DMS53 treated with DMSO at 0.1 percent for 48 hours (cell line): ENCODE measurements at regions not wholly inside any gene's neighbourhood (a gene's known extent, or its start where the extent isn't known, plus 50 kb on each side); places are given as distances from the start of the nearest gene placed in this dataset.

Source experiments
- DNase-seq: peaks from one replicate; lab custom pipeline; 2025; ENCODE audit not compliant: unreplicated experiment; lab: John Stamatoyannopoulos, UW

DNA sequence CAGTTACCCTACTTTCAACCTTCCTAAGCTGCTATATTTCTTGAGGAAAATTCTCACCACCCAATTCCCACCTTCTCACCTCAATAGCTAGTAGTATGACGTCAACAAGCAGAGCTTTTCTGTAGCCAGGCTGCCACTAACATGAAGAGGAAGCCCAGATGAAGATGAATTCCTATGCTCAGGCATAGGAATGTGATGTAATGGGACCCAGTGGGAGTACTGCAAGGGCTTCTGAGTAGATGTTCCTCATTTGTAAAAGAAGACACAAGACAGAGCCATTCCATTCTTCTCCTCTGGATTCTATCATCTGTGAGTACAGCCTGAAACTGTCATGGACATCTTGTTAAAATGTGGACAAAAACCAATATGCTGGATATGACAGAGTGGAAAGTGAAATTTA is 81.6 kb upstream of the KLF3 start:
- DNase-seq, result no peak

DNA sequence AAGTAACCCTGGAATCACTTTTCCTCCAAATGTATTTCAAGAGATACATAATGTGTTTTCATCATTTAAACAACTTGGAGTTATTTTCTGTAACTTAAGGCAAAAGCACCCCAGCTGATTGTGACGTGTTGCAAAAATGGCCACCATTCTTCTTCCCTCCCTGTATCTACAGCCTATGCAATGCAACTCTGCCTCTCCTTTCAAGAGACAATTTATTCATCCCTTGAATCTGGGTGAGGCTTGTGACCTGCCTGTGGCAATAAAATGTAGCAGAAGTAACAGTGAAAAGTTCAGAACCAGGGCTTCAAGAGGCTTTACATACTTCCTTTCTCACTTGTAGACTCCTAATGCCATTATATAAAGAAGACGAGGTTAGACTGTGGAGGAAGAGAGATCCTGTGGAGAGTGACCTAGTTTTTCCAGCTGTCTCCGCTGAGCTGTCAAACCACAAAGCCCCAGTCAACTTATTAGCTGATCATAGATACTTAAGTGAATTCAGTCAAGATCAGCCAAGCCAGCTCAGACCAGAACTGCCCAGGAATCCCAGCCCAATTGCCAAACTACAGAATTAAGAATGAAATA is 81.0 kb upstream of the KLF3 start:
- no peak for DNase-seq

DNA sequence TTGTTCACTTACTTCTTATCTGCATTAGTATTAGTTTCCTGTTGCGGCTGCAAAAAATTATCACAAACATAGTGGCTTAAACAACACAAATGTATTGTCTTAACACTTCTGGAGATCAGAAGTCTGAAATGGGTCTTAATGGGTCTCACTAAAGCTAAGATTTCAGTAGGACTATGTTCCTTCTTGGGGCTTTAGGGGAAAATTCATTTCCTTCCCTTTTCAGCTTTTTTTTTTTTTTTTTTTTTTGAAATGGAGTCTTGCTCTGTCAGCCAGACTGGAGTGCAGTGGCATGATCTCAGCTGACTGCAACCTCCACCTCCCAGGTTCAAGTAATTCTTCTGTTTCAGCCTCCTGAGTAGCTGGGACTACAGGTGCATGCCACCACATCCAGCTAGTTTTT is 78.1 kb upstream of the KLF3 start:
- DNase-seq, result no peak

DNA sequence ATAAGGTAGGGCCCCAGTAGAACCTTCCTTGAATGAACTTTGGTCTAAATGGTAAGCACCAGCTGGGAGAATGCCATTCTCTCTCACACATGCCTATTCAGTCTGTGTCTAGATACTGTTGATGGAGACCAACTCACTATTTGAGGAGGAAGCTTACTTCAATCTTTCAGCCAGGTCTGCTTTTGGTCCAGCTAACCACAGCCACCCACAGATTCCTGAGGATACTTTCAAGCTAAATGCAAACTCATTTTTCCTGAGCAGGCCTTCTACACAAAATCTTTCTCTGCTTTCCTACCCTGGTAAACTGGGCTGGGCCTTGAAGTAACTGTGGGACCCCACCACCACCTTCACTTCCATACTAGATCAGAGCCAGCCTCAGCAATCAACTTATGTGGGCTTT is 76.9 kb upstream of the KLF3 start:
- no peak for DNase-seq

DNA sequence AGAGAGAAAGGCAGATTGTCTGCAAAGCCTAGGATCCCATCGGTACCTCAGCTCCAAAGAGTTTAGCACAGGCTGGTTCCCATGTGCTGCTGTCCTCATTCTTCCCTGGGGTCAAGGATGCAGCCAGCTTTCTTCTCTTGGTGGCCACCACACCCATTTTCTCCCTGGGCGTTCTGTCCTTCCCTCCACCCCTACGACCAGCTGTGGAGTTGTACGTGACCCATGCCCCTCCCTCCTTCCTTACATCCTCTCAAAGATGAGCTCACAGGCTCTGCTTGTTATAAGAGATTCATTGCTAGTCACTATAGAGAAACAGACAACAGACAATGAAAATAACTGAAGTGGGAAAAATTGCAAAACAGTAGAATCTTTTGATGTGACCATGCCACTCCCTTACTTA is 74.0 kb upstream of the KLF3 start:
- no peak for DNase-seq

DNA sequence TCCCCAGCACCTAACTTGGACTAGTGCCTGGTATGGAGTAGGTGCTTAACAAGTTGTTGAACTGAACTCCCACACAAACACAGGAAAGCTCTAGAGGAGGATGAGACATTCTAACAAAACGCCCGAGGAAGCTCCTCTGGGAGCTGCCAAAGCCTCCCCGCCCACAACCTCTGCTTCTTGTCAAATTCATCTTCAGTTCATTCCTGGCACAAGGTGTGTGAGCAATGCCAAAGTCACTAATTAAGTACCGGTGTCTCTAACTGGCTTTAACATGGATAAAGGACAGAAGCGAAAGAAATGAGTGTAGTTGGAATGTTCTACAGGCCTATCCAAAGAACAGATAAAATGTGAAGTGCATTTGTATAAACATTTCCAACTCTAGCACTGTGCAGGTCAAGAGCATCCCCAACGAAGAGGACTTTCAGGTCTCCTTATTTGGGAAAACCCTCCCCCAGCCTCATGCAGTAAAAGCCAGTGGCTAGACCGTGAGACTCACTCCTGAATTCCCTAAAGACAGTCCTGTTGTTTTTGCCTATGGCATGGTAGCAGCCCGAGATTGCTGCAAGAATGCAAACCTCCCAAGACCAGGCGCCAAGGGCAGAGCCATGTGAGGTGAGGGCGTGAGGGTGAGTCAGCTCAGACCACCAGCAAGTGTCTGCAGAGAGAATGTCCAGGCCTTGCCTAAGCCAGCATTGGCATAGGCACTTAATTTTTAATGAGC is 72.2 kb upstream of the KLF3 start:
- no peak for DNase-seq

DNA sequence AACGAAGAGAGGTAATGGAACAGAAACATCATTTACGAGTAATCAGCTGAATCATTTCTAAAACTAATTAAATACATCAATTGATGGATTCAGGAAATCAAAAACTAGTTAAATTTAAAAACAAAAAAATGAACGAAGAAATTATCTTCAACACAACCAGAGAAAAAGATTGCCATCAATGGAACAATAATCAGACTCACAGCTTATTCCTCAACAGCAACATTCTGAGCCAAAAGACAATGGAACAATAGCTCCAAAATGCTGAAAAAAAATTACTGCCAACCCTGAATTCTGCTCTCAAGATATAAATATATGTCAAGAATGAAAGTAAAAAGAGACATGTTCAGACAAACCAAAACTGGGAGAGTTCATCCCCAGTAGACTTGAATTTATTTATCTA is 65.5 kb upstream of the KLF3 start:
- DNase-seq, result no peak

DNA sequence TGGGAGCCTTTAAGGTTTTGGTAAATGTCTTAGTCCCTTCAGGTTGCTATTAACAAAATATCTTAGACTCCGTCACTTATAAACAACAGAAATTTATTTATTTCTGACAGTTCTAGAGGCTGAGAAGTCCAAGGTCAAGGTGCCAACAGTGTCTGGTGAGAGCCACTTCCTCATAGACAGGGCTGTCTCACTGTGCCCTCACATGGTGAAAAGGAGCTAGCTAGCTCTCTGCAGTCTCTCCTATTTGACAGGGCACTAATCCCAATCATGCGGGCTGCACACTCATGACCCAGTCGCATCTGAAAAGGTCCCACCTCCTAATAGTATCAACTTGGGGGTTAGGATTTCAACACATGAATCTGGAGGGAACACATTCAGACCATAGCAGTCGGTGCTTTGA is 63.4 kb upstream of the KLF3 start:
- DNase-seq, result peak; percentile 71

DNA sequence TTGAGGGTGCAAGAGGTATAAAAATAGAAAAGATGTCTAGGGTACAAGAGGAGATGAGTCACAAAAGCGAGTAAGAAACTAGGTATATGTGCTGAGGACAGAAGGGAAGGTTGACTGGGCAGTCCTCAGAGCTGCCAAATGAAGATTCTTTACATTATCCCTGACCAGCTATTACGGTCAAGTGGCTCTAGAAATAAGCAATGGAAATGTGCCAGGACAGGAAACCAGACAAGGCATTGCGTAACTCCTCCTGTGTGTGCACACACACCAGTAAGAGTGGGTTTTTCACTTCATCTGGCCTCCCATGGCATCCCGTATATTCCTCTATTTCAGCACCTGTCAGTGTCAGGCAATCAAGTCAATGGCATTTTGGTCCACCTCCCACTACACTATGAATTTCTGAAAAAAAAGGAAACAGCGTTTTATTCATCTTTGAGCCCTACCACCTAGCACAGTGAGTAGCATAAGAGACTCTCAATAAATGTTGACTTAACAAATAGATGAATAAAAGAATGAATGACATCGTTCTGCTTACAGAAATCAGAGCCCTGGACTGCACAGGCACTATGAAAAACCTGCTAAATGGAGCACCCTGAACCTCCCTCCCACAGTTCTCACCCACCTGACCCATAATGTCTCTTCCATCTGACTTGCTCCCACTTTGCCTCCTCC is 62.6 kb upstream of the KLF3 start:
- peak; percentile 100 for DNase-seq

DNA sequence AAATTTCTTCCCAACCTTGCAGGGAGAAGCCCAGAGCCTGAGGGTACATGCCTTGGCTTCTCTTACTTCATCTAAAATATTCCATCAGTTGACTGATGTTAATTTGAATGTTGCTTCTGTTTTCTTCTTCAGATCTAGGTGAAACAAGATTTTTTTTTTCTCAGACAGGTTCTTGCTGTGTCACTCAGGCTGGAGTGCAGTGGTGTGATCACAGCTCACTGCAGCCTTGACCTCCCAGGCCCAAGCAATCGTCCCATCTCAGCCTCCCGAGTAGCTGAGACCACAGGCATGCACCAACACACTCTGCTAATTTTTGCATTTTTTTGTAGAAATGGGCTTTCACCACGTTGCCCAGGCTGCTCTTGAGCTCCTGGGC is 62.1 kb upstream of the KLF3 start:
- peak; percentile 60 for DNase-seq

DNA sequence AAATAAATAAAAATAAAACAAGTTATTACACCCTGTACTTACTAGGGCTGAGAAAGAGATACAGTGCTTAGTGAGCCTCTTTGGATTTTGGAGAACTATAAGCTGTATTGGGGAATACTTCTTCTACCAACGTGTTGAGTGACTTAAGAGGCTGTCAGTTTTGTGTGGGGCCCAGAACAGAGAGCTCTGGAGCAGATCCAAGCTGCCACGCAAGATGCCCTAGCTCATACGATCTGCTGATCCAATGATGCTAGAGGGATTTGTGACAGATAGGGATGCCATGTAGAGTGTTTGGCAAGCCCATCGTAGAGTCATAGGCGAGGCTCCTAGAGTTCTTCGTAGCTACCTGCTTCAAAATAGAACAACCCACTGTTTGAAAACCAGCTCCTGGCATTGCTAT is 60.3 kb upstream of the KLF3 start:
- DNase-seq, result no peak

DNA sequence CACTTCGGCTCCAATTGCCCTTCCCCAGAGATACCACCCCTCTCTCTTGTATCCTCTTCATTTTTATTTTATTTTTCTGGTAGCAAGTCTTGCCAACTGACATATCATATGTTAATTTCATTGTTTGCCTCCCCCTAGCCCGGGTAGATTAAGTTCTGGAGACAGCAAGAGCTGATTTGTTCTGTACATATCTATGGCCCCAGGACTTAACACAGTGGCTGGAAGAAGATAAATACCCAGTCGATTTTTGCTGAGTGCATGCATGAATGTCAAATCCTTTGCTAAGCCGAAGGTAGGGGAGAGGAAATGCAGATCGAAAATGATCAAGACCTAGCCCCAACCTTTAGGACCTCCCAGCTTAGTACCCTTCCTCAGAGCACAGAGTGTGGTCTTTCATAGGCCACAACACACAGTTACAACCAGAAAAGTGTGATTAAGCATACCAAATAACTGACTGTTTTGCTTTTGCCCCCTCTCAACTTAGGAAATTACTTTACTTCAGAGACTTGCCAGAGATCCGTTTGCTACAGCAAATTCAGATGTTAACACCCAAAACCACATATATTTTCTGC is 58.7 kb upstream of the KLF3 start:
- DNase-seq, result no peak

DNA sequence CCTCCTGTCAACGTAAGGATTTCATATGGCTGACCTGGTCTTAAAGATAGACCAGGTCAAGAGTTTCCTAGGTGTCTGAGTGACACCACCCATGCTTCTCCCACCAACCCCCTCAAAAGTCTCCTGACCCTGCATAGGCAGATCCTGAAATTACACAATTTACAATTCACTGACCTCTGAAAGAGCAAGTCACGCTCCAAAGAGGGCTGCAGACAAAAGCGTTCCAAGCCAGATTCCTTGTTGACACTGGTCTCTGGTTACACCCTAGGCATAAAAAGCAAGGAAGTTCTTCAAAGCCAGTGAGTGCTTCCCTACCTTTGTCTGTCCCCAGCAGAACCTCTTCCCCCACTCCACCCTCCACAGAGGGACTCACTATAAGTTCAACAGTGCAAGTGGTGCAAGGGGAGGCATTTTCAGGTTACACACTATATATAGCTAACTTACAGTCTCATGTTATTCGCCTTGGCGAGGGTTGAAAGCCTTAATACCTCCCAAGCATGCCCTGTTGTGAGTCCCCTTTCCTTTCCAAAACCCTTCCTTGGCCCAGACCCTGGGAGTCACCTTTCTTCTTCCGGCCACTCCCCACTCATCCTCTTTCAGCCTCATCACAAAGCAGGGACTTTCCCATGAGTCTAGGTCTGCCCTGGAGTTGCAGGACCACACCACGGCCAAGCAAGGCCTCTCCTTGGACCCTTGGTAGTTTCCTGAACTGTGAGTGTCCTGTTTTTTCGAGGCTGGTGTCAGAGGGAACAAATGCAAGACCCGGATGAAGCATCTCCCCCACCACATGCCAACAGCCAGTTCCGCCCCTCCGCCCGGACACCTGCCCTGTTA is 58.0 kb upstream of the KLF3 start:
- peak; percentile 94 for DNase-seq

DNA sequence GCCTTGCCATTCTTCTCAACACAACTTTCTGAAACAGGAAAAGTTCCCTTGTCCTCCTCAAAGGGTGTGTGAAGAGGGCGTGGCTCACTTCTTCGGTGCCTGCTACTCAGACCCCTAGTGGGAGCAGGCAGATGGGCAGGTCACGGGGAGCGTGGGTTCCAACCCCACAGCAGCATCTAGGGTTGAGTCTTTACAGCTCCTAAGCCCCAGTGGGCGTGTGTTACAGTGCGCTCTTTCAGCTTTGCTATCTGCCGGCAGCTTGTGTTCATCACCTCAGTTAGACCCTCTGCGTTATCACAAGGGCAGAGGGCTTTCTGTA is 57.5 kb upstream of the KLF3 start:
- DNase-seq, result no peak

DNA sequence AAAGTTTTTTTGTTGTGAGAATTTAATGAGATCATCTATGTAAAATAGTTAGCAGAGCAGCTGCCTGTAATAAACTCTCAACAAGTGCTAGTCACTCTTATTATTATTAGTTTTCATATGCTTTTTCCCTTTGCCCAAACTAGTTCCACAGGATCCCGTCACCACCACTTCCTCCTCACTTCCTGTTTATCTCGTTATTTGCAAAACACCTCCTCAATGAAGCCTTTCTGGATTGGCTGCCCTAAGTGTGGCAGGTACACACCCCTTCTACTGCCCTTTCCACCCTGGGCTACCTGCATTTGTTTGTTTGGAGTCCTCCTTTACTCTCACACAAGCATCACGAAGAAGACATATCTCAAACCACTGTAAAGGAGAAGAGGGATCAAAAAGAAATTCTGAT is 54.4 kb upstream of the KLF3 start:
- DNase-seq, result no peak

DNA sequence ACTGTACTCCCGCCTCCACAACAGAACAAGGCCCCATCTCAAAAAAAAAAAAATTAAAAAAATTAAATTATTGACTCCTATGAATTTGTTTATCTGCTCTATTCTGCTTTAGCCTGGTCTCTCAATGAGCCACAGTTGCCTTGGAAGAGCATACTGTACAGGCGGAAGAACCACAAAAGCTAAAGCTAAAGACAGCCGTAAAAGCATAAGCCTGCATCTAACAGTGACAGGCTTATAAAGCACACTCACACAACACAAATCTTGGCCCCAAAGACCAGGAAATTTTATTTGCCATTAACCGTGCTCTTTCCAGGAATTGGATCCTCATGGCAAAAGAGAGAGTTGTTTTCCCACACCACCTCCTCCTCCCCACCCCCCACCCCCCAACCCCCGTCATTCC is 53.5 kb upstream of the KLF3 start:
- DNase-seq, result no peak

DNA sequence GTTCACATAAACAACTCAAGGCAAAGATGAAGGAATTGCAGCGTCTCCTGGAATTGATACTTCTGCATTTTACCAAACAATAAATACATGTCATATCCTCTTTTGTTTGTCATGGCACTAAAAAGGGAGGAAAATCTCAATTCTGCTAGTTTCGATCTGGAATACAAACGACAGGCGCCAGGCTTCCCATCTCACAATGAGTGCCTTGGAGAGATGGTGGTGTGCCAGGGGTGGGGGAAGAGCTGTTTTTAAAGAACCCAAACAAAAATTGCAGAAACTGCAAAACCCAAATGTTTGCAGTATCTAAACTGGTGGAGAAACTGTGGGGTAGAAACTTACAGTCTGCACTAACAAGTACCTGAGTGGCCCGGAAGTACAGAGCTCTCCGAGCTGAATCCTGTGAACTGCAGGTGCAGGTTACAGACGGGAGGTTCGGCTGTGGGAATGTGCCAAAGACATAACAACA is 53.0 kb upstream of the KLF3 start:
- peak; percentile 51 for DNase-seq

DNA sequence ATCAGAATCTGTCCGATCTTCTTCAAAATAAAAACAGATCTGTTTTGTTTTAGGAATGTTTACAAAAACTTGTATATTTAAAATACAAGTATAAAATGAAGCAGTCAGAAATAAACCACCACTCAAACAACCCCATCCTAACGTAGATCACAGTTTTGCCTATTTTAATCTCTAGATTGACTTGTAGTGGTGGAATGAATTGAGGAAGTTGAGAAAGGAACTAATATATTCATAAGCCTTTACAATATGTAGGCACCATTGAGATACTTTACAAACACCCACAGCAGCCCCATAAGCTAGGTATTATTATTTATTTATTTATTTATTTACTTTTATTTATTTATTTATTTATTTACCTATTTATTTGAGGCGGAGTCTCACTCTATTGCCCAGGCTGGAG is 52.3 kb upstream of the KLF3 start:
- DNase-seq, result no peak

DNA sequence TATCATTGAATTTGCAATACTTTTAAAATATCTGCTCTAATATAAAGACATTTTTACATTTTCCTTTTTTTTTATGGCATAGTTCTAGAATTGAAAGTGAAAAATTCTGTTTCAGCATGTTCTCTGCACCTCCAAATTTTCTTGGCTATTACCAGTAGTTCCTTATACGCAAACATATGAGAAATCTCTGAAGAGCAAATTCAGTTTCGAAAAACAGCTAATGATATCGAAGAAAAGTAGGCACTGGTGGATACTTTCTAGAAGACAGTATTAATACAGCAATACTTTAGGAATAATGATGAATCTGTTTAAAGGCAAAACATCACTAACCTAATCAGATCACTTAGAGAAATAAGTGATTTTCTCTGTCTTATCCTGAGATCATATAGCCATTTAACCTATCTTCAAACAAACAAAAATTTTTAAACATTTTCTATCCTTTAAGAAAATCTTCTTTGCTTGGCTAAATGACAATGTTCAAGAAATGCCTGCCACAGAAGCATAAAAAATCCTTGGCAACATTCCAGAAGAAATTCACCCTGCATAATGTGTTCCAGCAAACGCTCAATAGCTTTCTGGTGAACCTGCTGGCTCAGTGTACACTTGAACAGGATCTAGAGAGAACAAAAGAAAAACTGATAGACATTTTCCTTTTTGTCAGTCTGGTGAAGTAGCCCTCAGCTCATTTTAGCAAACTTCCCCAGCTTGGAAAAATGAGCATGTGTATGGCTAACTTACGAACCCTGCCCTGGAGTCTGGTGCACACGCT is 51.2 kb upstream of the KLF3 start:
- DNase-seq, result no peak
